Chondrocyte (in vitro differentiated cells): ENCODE measurements at regions not wholly inside any gene's neighbourhood (a gene's known extent, or its start where the extent isn't known, plus 50 kb on each side); places are given as distances from the start of the nearest gene placed in this dataset.
A peak's percentile ranks its signal among the peaks of the same experiment; 100 is the strongest.

Source experiments
- DNase-seq: peaks from one replicate; pipeline ENCODE4 v3.0.0; 2021; ENCODE audit warnings: mixed read lengths, low spot score
- H3K27ac Mint-ChIP-seq: one replicate; pipeline ENCODE4 v1.8.0; 2021; ENCODE audit warnings: mild to moderate bottlenecking, moderate library complexity, mixed read lengths; ENCODE audit not compliant: unreplicated experiment
- H3K27me3 Mint-ChIP-seq: 2 replicates; pipeline ENCODE4 v1.8.0; 2021; ENCODE audit warnings: low read depth, mixed read lengths
- H3K36me3 Mint-ChIP-seq: 2 replicates; pipeline ENCODE4 v1.8.0; 2021; ENCODE audit warnings: low read depth, mixed read lengths
- H3K4me1 Mint-ChIP-seq: 2 replicates; pipeline ENCODE4 v1.8.0; 2021; ENCODE audit warnings: low read depth, mild to moderate bottlenecking, mixed read lengths
- H3K4me3 Mint-ChIP-seq: one replicate; pipeline ENCODE4 v1.8.0; 2021; ENCODE audit warnings: mild to moderate bottlenecking, moderate library complexity, mixed read lengths; ENCODE audit not compliant: unreplicated experiment
- H3K9me3 Mint-ChIP-seq: 2 replicates; pipeline ENCODE4 v1.8.0; 2021; ENCODE audit warnings: low read depth, mixed read lengths
- TF ChIP-seq, protein P1 (sequence below): fragments of 200-600 bp; sonication (generic); IDR thresholded peaks from 2 replicates; pipeline ENCODE4 v1.5.0; 2021; ENCODE audit warnings: antibody characterized with exemption, mild to moderate bottlenecking, moderate library complexity

DNA sequence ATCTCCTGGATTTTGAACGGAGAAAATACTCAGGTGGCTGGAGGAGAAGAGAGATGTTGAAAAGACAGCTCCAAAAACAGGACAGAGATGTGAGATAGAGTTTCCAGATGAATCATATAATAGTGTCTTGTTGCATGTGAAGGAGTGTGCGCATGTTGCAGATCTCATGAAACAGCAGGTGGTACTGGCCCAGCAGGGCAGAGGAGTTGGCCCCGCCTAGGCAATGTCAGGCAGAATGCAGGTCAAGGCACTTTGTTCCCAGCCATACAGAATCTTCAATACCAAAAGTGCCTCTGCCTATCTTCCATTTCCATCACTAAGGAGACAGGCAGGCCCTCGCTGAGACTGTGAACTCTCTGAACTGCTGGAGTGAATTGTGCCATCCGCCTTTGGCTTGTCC lies 63.9 kb upstream of the FAT1 start:
- TF ChIP-seq, protein P1, sequence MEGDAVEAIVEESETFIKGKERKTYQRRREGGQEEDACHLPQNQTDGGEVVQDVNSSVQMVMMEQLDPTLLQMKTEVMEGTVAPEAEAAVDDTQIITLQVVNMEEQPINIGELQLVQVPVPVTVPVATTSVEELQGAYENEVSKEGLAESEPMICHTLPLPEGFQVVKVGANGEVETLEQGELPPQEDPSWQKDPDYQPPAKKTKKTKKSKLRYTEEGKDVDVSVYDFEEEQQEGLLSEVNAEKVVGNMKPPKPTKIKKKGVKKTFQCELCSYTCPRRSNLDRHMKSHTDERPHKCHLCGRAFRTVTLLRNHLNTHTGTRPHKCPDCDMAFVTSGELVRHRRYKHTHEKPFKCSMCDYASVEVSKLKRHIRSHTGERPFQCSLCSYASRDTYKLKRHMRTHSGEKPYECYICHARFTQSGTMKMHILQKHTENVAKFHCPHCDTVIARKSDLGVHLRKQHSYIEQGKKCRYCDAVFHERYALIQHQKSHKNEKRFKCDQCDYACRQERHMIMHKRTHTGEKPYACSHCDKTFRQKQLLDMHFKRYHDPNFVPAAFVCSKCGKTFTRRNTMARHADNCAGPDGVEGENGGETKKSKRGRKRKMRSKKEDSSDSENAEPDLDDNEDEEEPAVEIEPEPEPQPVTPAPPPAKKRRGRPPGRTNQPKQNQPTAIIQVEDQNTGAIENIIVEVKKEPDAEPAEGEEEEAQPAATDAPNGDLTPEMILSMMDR, result no peak
- H3K4me3 Mint-ChIP-seq, result no peak overlapping the region
- no peak for DNase-seq
- H3K4me1 Mint-ChIP-seq, result peaks cover 25% of the 10 kb centered on the region
- H3K9me3 Mint-ChIP-seq, result no peaks in the 10 kb centered on the region
- no peaks in the 10 kb centered on the region for H3K36me3 Mint-ChIP-seq
- H3K27ac Mint-ChIP-seq, result no peak overlapping the region
- no peaks in the 10 kb centered on the region for H3K27me3 Mint-ChIP-seq

DNA sequence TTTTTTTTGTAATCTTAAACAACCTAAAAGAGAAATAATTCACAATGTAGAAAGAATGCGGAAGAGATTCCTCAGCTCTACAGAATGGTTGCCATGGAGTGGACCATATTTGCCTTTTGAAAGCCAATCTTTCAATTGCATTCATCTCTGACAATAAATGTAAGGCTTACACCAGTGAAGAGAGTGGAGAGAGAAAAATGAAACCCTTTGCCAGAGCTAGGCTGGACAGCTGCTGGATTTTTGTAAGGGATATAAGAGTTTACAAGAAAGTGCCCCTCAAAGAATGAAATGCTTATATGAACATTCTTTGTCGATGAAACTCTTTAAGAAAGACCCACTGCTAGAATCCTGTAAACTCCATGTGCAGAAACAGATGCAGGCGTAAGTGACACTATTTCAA lies 66.0 kb upstream of the FAT1 start:
- Mint-ChIP-seq H3K27me3 (no peaks in the 10 kb centered on the region), H3K27ac (peak overlapping the region; percentile 3), H3K4me1 (peaks cover 29% of the 10 kb centered on the region), H3K4me3 (no peak overlapping the region), H3K9me3 (no peaks in the 10 kb centered on the region), H3K36me3 (no peaks in the 10 kb centered on the region)
- DNase-seq, result no peak
- TF ChIP-seq, protein P1, result no peak

DNA sequence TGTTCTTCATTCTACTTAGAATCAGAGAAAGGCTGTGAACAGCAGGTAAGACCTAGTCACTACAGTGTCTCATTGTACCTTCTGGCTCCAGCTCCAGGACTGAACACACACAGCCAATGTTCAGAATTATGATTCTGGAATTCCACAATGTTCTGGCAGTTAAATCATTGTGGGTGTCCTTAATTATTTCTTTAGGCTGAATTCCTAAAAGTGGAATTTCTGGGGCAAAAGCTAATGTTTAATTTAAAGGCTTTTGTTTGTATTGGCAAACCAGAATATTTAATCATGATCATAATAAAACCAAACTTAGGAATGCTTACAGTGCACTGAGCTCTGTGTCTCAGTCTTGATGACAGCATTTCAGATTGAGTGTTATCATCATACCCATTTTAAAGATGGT lies 67.0 kb upstream of the FAT1 start:
- Mint-ChIP-seq H3K4me3 (no peak overlapping the region), H3K4me1 (peaks cover 29% of the 10 kb centered on the region), H3K27ac (no peak overlapping the region), H3K36me3 (no peaks in the 10 kb centered on the region), H3K9me3 (no peaks in the 10 kb centered on the region), H3K27me3 (no peaks in the 10 kb centered on the region)
- DNase-seq, result no peak
- TF ChIP-seq, protein P1, result no peak

DNA sequence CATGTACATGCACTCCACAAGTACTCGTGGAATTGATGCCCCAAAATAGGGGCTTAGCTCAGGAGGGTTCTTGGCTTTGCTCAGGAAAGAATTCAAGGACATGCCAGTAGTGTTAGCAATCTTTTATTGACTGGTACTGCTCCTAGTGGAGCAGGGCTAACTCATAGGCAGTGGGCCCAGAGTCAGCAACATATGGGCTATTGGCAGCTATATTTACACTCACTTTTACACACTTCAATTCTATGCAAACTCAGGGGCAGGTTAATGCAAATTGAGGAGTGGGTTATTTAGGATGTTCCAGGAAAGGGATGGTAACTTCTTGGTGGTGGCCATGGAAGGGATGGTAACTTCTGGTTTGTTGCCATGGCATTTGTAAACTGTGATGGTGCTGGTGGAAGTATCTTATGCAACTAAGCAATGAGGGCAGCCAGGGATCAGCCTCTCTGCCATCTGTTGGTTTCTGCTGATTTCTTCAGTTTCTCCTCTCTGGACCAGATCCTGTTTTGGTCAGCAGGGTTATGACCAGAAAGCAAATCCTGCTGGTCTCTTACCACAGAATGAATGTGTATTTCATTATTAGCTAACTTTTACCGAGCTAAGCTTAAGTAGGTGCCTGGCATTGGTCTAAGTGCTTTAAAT lies 69.2 kb upstream of the FAT1 start:
- no peak overlapping the region for H3K27ac Mint-ChIP-seq
- no peak for DNase-seq
- H3K4me1 Mint-ChIP-seq, result peaks cover 29% of the 10 kb centered on the region
- H3K4me3 Mint-ChIP-seq, result no peak overlapping the region
- no peaks in the 10 kb centered on the region for H3K36me3 Mint-ChIP-seq
- H3K27me3 Mint-ChIP-seq, result no peaks in the 10 kb centered on the region
- no peaks in the 10 kb centered on the region for H3K9me3 Mint-ChIP-seq
- TF ChIP-seq, protein P1, result no peak

DNA sequence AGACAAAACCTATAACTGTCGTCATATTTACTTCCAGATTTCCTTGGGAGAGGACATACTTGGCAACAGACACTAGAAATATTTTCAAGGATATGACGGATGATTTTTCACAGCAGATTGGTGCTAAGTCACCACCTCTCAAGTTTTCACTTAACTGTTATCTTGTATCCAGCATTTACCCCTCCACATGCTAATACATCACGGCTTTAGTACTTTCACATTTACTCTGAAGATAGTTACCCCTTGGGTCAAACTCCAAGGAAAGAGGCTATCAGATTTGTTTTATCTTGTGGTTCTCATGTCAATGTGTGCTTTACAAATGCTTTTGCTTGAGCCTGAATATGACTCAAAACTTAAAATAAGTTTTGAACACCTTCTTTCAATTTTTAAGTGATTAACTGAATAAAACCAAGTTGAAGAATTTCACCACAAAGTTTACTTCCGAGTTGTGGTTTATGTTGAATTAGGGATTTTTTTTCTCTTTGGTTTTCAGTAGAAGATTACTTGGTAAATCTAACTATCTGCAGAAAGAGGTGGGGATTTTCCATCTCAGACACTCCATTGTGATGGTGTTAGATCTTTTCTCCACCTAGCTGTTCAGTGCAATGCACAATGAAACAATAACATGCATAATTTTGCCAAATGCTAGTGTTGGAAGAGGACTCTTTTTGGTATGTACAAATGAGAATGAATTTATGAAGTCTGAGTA lies 75.4 kb upstream of the FAT1 start:
- no peak overlapping the region for H3K27ac Mint-ChIP-seq
- no peaks in the 10 kb centered on the region for H3K36me3 Mint-ChIP-seq
- no peaks in the 10 kb centered on the region for H3K27me3 Mint-ChIP-seq
- H3K9me3 Mint-ChIP-seq, result no peaks in the 10 kb centered on the region
- H3K4me1 Mint-ChIP-seq, result peaks cover 13% of the 10 kb centered on the region
- H3K4me3 Mint-ChIP-seq, result no peak overlapping the region
- DNase-seq, result no peak
- TF ChIP-seq, protein P1, result no peak
